Colon (tissue), 2 donors: ENCODE measurements at regions not wholly inside any gene's neighbourhood (a gene's known extent, or its start where the extent isn't known, plus 50 kb on each side); places are given as distances from the start of the nearest gene placed in this dataset.
"Not testable (repeated sequence)": the region's sequence is repeated elsewhere in the genome, so short reads cannot be mapped to it uniquely, and the experiment has no call there.

Source experiments
- FAIRE-seq: peaks from 2 replicates; lab custom pipeline; 2012; peaks lifted over from hg19 to GRCh38; lab: Jason Lieb, UNC
- donor health status: control.
- donor health status: control.

- FAIRE-seq = no peak
Measured at GRCh38 chr6:140758169-140758877, 1374.4 kb upstream of the GJE1 start.

- FAIRE-seq = no peak
Measured at GRCh38 chr6:140752234-140752633, 1377.8 kb upstream of the CITED2 start.

- no peak for FAIRE-seq
Measured at GRCh38 chr6:140747114-140747513, 1372.7 kb upstream of the CITED2 start.

- no peak for FAIRE-seq
Measured at GRCh38 chr6:140744659-140745320, 1370.3 kb upstream of the CITED2 start.

GRCh38 chr6:140736231-140736630 lies 1361.8 kb upstream of the CITED2 start:
- no peak for FAIRE-seq

- FAIRE-seq = no peak
Measured at GRCh38 chr6:140732991-140733390, 1358.5 kb upstream of the CITED2 start.

GRCh38 chr6:140732155-140732554 lies 1357.7 kb upstream of the CITED2 start:
- no peak for FAIRE-seq

- no peak for FAIRE-seq
Measured at GRCh38 chr6:140731741-140732140, 1357.3 kb upstream of the CITED2 start.

GRCh38 chr6:140729521-140729920 lies 1355.1 kb upstream of the CITED2 start:
- FAIRE-seq = no peak

GRCh38 chr6:140718021-140718420 lies 1343.6 kb upstream of the CITED2 start:
- no peak for FAIRE-seq

- no peak for FAIRE-seq
Measured at GRCh38 chr6:140713495-140713894, 1339.0 kb upstream of the CITED2 start.

- FAIRE-seq = no peak
Measured at GRCh38 chr6:140711019-140711613, 1336.7 kb upstream of the CITED2 start.

GRCh38 chr6:140708441-140708840 lies 1334.0 kb upstream of the CITED2 start:
- no peak for FAIRE-seq

GRCh38 chr6:140704008-140704407 lies 1329.6 kb upstream of the CITED2 start:
- not testable (repeated sequence) for FAIRE-seq

GRCh38 chr6:140697585-140697984 lies 1323.1 kb upstream of the CITED2 start:
- FAIRE-seq = no peak

GRCh38 chr6:140684776-140685550 lies 1310.5 kb upstream of the CITED2 start:
- FAIRE-seq = no peak

- no peak for FAIRE-seq
Measured at GRCh38 chr6:140677781-140678528, 1303.5 kb upstream of the CITED2 start.

- no peak for FAIRE-seq
Measured at GRCh38 chr6:140671926-140672325, 1297.5 kb upstream of the CITED2 start.

GRCh38 chr6:140670021-140670420 lies 1295.6 kb upstream of the CITED2 start:
- no peak for FAIRE-seq

- FAIRE-seq = no peak
Measured at GRCh38 chr6:140669321-140669720, 1294.9 kb upstream of the CITED2 start.

- no peak for FAIRE-seq
Measured at GRCh38 chr6:140663772-140664171, 1289.3 kb upstream of the CITED2 start.

- FAIRE-seq = no peak
Measured at GRCh38 chr6:140663094-140663493, 1288.6 kb upstream of the CITED2 start.
